Smooth muscle cell (in vitro differentiated cells): ENCODE measurements at regions not wholly inside any gene's neighbourhood (a gene's known extent, or its start where the extent isn't known, plus 50 kb on each side); places are given as distances from the start of the nearest gene placed in this dataset.

Experiments used
- DNase-seq: peaks from one replicate; lab custom pipeline; 2025; ENCODE audit not compliant: unreplicated experiment; lab: John Stamatoyannopoulos, UW
- H2AFZ ChIP-seq: fragments of 200-600 bp; sonication (generic); 2 replicates; pipeline ENCODE4 v1.6.0; 2016; ENCODE audit warnings: antibody characterized with exemption, low read depth, mild to moderate bottlenecking
- H3F3A ChIP-seq: fragments of 200-600 bp; sonication (generic); 2 replicates; pipeline ENCODE4 v1.6.0; 2017; ENCODE audit warnings: antibody characterized with exemption, low read depth
- H3K27ac ChIP-seq: fragments of 200-600 bp; sonication (generic); 2 replicates; pipeline ENCODE4 v1.5.1; 2016; ENCODE audit warnings: low read depth, mild to moderate bottlenecking
- H3K27me3 ChIP-seq: fragments of 200-600 bp; sonication (generic); 2 replicates; pipeline ENCODE4 v1.6.1; 2016; ENCODE audit warnings: low read depth, mild to moderate bottlenecking
- H3K36me3 ChIP-seq: fragments of 200-600 bp; sonication (generic); 2 replicates; pipeline ENCODE4 v1.5.1; 2016; ENCODE audit warnings: low read depth
- H3K4me1 ChIP-seq: fragments of 200-600 bp; sonication (generic); 2 replicates; pipeline ENCODE4 v1.5.1; 2016; ENCODE audit warnings: low read depth
- H3K4me2 ChIP-seq: fragments of 200-600 bp; sonication (generic); 2 replicates; pipeline ENCODE4 v1.6.0; 2016; ENCODE audit warnings: mild to moderate bottlenecking
- H3K4me3 ChIP-seq: fragments of 200-600 bp; sonication (generic); 2 replicates; pipeline ENCODE4 v1.5.1; 2016; ENCODE audit warnings: mild to moderate bottlenecking
- H3K79me2 ChIP-seq: fragments of 200-600 bp; sonication (generic); 2 replicates; pipeline ENCODE4 v1.6.0; 2016; ENCODE audit warnings: low read depth, mild to moderate bottlenecking
- H3K9ac ChIP-seq: fragments of 200-600 bp; sonication (generic); 2 replicates; pipeline ENCODE4 v1.6.0; 2016; ENCODE audit warnings: low read depth
- H3K9me3 ChIP-seq: fragments of 200-600 bp; sonication (generic); replicated peaks from 2 replicates; pipeline ENCODE4 v1.5.1; 2016; ENCODE audit warnings: low read depth
- H4K20me1 ChIP-seq: fragments of 200-600 bp; sonication (generic); 2 replicates; pipeline ENCODE4 v1.6.0; 2016; ENCODE audit warnings: low read depth
- WGBS: methylation state at CpG from one replicate; pipeline ENCODE4 v1.1.7; 2016; ENCODE audit warnings: low lambda C conversion rate; 5-methylcytosine and 5-hydroxymethylcytosine counted together
- TF ChIP-seq, protein P1 (sequence below): fragments of 200-600 bp; sonication (generic); IDR thresholded peaks from 2 replicates; pipeline ENCODE4 v1.5.1; 2017; ENCODE audit warnings: borderline replicate concordance, mild to moderate bottlenecking, antibody characterized with exemption; ENCODE audit not compliant: insufficient read depth, poor library complexity, severe bottlenecking

GRCh38 chr6:78525976-78526375 is 341.4 kb upstream of the IRAK1BP1 start:
- 75% methylated on average over 2 of the region's 2 CpGs for WGBS
- H3K4me1 ChIP-seq, result no peaks in the 10 kb centered on the region
- DNase-seq, result no peak
- H4K20me1 ChIP-seq, result no peaks in the 10 kb centered on the region
- no peaks in the 10 kb centered on the region for H3K36me3 ChIP-seq
- no peak overlapping the region for H3K4me3 ChIP-seq
- TF ChIP-seq, protein P1, sequence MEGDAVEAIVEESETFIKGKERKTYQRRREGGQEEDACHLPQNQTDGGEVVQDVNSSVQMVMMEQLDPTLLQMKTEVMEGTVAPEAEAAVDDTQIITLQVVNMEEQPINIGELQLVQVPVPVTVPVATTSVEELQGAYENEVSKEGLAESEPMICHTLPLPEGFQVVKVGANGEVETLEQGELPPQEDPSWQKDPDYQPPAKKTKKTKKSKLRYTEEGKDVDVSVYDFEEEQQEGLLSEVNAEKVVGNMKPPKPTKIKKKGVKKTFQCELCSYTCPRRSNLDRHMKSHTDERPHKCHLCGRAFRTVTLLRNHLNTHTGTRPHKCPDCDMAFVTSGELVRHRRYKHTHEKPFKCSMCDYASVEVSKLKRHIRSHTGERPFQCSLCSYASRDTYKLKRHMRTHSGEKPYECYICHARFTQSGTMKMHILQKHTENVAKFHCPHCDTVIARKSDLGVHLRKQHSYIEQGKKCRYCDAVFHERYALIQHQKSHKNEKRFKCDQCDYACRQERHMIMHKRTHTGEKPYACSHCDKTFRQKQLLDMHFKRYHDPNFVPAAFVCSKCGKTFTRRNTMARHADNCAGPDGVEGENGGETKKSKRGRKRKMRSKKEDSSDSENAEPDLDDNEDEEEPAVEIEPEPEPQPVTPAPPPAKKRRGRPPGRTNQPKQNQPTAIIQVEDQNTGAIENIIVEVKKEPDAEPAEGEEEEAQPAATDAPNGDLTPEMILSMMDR, result no peak
- no peak overlapping the region for H3K4me2 ChIP-seq
- H3K9ac ChIP-seq, result no peak overlapping the region
- H3K9me3 ChIP-seq, result no peaks in the 10 kb centered on the region
- H3K79me2 ChIP-seq, result no peaks in the 10 kb centered on the region
- H3K27ac ChIP-seq, result no peak overlapping the region
- H3F3A ChIP-seq, result no peaks in the 10 kb centered on the region
- peaks cover 4% of the 10 kb centered on the region for H3K27me3 ChIP-seq
- H2AFZ ChIP-seq, result no peak overlapping the region

GRCh38 chr6:78526432-78526831 is 340.9 kb upstream of the IRAK1BP1 start:
- Histone ChIP-seq H3K9me3 (no peaks in the 10 kb centered on the region), H3K4me3 (no peak overlapping the region)
- WGBS, result 77% methylated on average over 3 of the region's 3 CpGs

GRCh38 chr6:78528926-78529325 is 338.4 kb upstream of the IRAK1BP1 start:
- DNase-seq, result no peak
- no peak overlapping the region for H2AFZ ChIP-seq
- no peaks in the 10 kb centered on the region for H3K79me2 ChIP-seq
- no peak overlapping the region for H3K4me2 ChIP-seq
- H3K4me3 ChIP-seq, result no peak overlapping the region
- no peak overlapping the region for H3K27ac ChIP-seq
- H3K27me3 ChIP-seq, result peaks cover 4% of the 10 kb centered on the region
- no peaks in the 10 kb centered on the region for H3K4me1 ChIP-seq
- 82% methylated on average over 3 of the region's 3 CpGs for WGBS
- no peak overlapping the region for H3K9ac ChIP-seq
- H3K9me3 ChIP-seq, result no peaks in the 10 kb centered on the region
- no peaks in the 10 kb centered on the region for H4K20me1 ChIP-seq
- H3F3A ChIP-seq, result no peaks in the 10 kb centered on the region
- H3K36me3 ChIP-seq, result no peaks in the 10 kb centered on the region
- TF ChIP-seq, protein P1, result no peak

More at GRCh38 chr6:78526432-78526831, 340.9 kb upstream of the IRAK1BP1 start:
- no peaks in the 10 kb centered on the region for H3K4me1 ChIP-seq
- H4K20me1 ChIP-seq, result no peaks in the 10 kb centered on the region
- H2AFZ ChIP-seq, result no peak overlapping the region
- H3K36me3 ChIP-seq, result no peaks in the 10 kb centered on the region
- no peak for DNase-seq
- no peak overlapping the region for H3K9ac ChIP-seq
- no peak overlapping the region for H3K27ac ChIP-seq
- no peaks in the 10 kb centered on the region for H3K79me2 ChIP-seq
- peaks cover 4% of the 10 kb centered on the region for H3K27me3 ChIP-seq
- H3F3A ChIP-seq, result no peaks in the 10 kb centered on the region
- H3K4me2 ChIP-seq, result no peak overlapping the region
- TF ChIP-seq, protein P1, result no peak

GRCh38 chr6:78530208-78530607 is 337.1 kb upstream of the IRAK1BP1 start:
- Histone ChIP-seq H3K4me2 (no peak overlapping the region), H3K4me3 (no peak overlapping the region), H3K9ac (no peak overlapping the region), H3K27me3 (peaks cover 4% of the 10 kb centered on the region), H3K36me3 (no peaks in the 10 kb centered on the region), H4K20me1 (no peaks in the 10 kb centered on the region), H3K4me1 (no peaks in the 10 kb centered on the region), H3F3A (no peaks in the 10 kb centered on the region), H3K9me3 (no peaks in the 10 kb centered on the region), H2AFZ (no peak overlapping the region), H3K27ac (no peak overlapping the region), H3K79me2 (no peaks in the 10 kb centered on the region)
- TF ChIP-seq, protein P1, result no peak
- 62% methylated on average over 3 of the region's 3 CpGs for WGBS
- no peak for DNase-seq
